ENCODE measurements at regions not wholly inside any gene's neighbourhood (a gene's known extent, or its start where the extent isn't known, plus 50 kb on each side); places are given as distances from the start of the nearest gene placed in this dataset.

- H3K4me3 ChIP-seq (replicated peaks; ENCODE audit: low read depth, low read length): no peak overlapping the region
- DNase-seq (ENCODE audit: low read depth): no peak
- no peak for TF ChIP-seq CTCF (IDR thresholded peaks at IDR 0.05; ENCODE audit: low read length, missing control alignments)
Measured at GRCh38 chr15:75143738-75144334, 57.8 kb upstream of the C15orf39 start.

- no peak for DNase-seq (ENCODE audit: low read depth)
- no peak for TF ChIP-seq CTCF (IDR thresholded peaks at IDR 0.05; ENCODE audit: low read length, missing control alignments)
Measured at GRCh38 chr15:75145027-75145841, 56.4 kb upstream of the C15orf39 start.

GRCh38 chr15:75148280-75148679, 53.4 kb upstream of the C15orf39 start:
- H3K4me3 ChIP-seq (replicated peaks; ENCODE audit: low read depth, low read length): no peak overlapping the region
- no peak for TF ChIP-seq CTCF (IDR thresholded peaks at IDR 0.05; ENCODE audit: low read length, missing control alignments)
- DNase-seq (ENCODE audit: low read depth): no peak

More at GRCh38 chr15:75145027-75145841, 56.4 kb upstream of the C15orf39 start:
- H3K4me3 ChIP-seq (replicated peaks; ENCODE audit: low read depth, low read length): no peak overlapping the region

GRCh38 chr15:75149867-75150709, 51.6 kb upstream of the C15orf39 start:
- no peak overlapping the region for H3K4me3 ChIP-seq (replicated peaks; ENCODE audit: low read depth, low read length)
- no peak for TF ChIP-seq CTCF (IDR thresholded peaks at IDR 0.05; ENCODE audit: low read length, missing control alignments)
- DNase-seq (ENCODE audit: low read depth): peak; percentile 59

GRCh38 chr15:75151214-75152128, 50.2 kb upstream of the C15orf39 start:
- DNase-seq (ENCODE audit: low read depth): no peak
- no peak for TF ChIP-seq CTCF (IDR thresholded peaks at IDR 0.05; ENCODE audit: low read length, missing control alignments)
- no peak overlapping the region for H3K4me3 ChIP-seq (replicated peaks; ENCODE audit: low read depth, low read length)

All from fibroblast of pulmonary artery (primary cell).